CD4-positive, alpha-beta T cell (primary cell): ENCODE measurements at regions not wholly inside any gene's neighbourhood (a gene's known extent, or its start where the extent isn't known, plus 50 kb on each side); places are given as distances from the start of the nearest gene placed in this dataset.

Source experiments
- ATAC-seq: fragments of 200-7000 bp; cut with Tn5 transposase; one replicate; pipeline ENCODE4 v1.10.0; 2022; ENCODE audit warnings: mild to moderate bottlenecking; ENCODE audit not compliant: poor library complexity
- CTCF ChIA-PET: fragments of 350-600 bp; sonication (Branson Sonifier 250); formaldehyde crosslinking; loops from one replicate; lab custom pipeline; 2021; ENCODE audit warnings: antibody characterized with exemption, inconsistent platforms; lab: Charles Lee
- POLR2A ChIA-PET: fragments of 350-600 bp; sonication (Branson Sonifier 250); formaldehyde crosslinking; loops from one replicate; lab custom pipeline; 2021; ENCODE audit warnings: antibody characterized with exemption, inconsistent platforms; lab: Charles Lee
- DNase-seq, 14 experiments: peaks; one replicate each; pipeline ENCODE4 v3.0.0-alpha.2; 2013 to 2020; ENCODE audit warnings: mixed read lengths in 2 of 14
- H3K27ac ChIP-seq, 2 donors: one replicate each; pipeline versions ENCODE4 v1.5.1 to v1.7.0; 2013; ENCODE audit warnings: low read length in 2 of 2, low read depth in 1 of 2, mild to moderate bottlenecking in 1 of 2
- H3K27me3 ChIP-seq, 2 experiments: 1 replicate in 1 of 2; 2 replicates in 1 of 2; pipeline versions ENCODE4 v1.6.1 to v1.7.0; 2013; ENCODE audit warnings: low read length in 2 of 2, control low read depth in 1 of 2, mild to moderate bottlenecking in 1 of 2, moderate library complexity in 1 of 2; ENCODE audit not compliant: insufficient read depth in 2 of 2, control insufficient read depth in 1 of 2
- H3K36me3 ChIP-seq: one replicate; pipeline ENCODE4 v1.6.1; 2013; ENCODE audit warnings: low read length, control low read depth; ENCODE audit not compliant: insufficient read depth
- H3K4me1 ChIP-seq: one replicate; pipeline ENCODE4 v1.6.1; 2013; ENCODE audit warnings: low read length, control low read depth; ENCODE audit not compliant: insufficient read depth
- H3K4me3 ChIP-seq: one replicate; pipeline ENCODE4 v1.5.1; 2013; ENCODE audit warnings: mild to moderate bottlenecking, low read length, moderate library complexity
- H3K9me3 ChIP-seq, 2 experiments: 1 replicate in 1 of 2; 2 replicates in 1 of 2; pipeline versions ENCODE4 v1.6.1 to v1.7.0; 2013; ENCODE audit warnings: low read length in 2 of 2, mild to moderate bottlenecking in 2 of 2, control low read depth in 1 of 2, moderate library complexity in 1 of 2; ENCODE audit not compliant: control insufficient read depth in 1 of 2, insufficient read depth in 1 of 2
- H3K27ac Mint-ChIP-seq: one replicate; pipeline ENCODE4 v1.8.0; 2020; ENCODE audit warnings: mixed read lengths
- H3K27me3 Mint-ChIP-seq: one replicate; pipeline ENCODE4 v1.8.0; 2021; ENCODE audit warnings: mixed read lengths
- H3K36me3 Mint-ChIP-seq: one replicate; pipeline ENCODE4 v1.8.0; 2021; ENCODE audit warnings: low read depth, mixed read lengths
- H3K4me1 Mint-ChIP-seq: one replicate; pipeline ENCODE4 v1.8.0; 2021; ENCODE audit warnings: low read depth, mixed read lengths
- H3K4me3 Mint-ChIP-seq: one replicate; pipeline ENCODE4 v1.8.0; 2020; ENCODE audit warnings: mild to moderate bottlenecking, mixed read lengths
- H3K9me3 Mint-ChIP-seq: one replicate; pipeline ENCODE4 v1.8.0; 2020; ENCODE audit warnings: mixed read lengths
- CTCF ChIP-seq: fragments of 200-600 bp; IDR thresholded peaks from one replicate; pipeline ENCODE4 v1.8.0; 2022; ENCODE audit warnings: antibody characterized with exemption, mild to moderate bottlenecking
- intact Hi-C, 2 experiments: fragments of 100-400 bp; cut with DNase I in 1 of 2; cut with micrococcal nuclease in 1 of 2; formaldehyde crosslinking; loops; one replicate each; pipeline versions ENCODE4 v1.15.1 to v1.9.0; 2023 to 2025; cut with DNase I, micrococcal nuclease

- intact Hi-C loops, result no loop called here
Observed at GRCh38 chr16:60295451-60295850, 1561.3 kb upstream of the GOT2 start.

DNA sequence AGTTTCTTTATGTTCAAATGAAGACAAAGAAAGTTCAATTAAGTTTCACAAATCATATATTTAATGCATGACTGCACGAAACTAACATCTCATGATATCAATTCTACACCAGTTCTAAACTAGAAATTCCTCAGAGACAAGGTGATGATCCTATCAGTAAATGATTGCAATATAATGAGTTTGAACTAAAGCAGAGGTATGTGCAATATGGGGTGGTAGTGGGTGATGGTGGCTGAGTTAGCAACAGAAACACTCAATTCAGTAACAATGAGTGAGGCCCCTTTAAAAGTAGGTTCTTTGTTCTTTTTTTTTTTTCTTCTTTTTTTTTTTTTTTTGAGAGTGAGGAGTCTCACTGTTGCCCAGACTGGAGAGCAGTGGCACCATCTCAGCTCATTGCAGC lies 1551.7 kb upstream of the GOT2 start:
- ChIA-PET POLR2A (no interaction called here), CTCF (no interaction called here)
- Mint-ChIP-seq H3K4me3 (no peak overlapping the region), H3K9me3 (peaks cover 15% of the 10 kb centered on the region), H3K27ac (no peak overlapping the region), H3K27me3 (no peaks in the 10 kb centered on the region), H3K4me1 (no peaks in the 10 kb centered on the region), H3K36me3 (no peaks in the 10 kb centered on the region)
- Histone ChIP-seq H3K9me3 (peaks cover 0 to 5% of the 10 kb centered on the region in 2 experiments), H3K27me3 (no peaks in the 10 kb centered on the region), H3K27ac (no peak overlapping the region), H3K4me1 (no peaks in the 10 kb centered on the region), H3K36me3 (no peaks in the 10 kb centered on the region), H3K4me3 (no peak overlapping the region)
- DNase-seq, result no peak
- no peak for ATAC-seq
- intact Hi-C loops, result no loop called here
- no peak for TF ChIP-seq CTCF

More at GRCh38 chr16:60295451-60295850, 1561.3 kb upstream of the GOT2 start:
- Mint-ChIP-seq H3K4me3 (no peak overlapping the region), H3K27me3 (no peaks in the 10 kb centered on the region), H3K27ac (no peak overlapping the region), H3K4me1 (no peaks in the 10 kb centered on the region), H3K9me3 (peaks cover 4% of the 10 kb centered on the region), H3K36me3 (no peaks in the 10 kb centered on the region)
- TF ChIP-seq CTCF, result no peak
- H3K36me3 ChIP-seq, result no peaks in the 10 kb centered on the region
- no peaks in the 10 kb centered on the region for H3K4me1 ChIP-seq
- no peak overlapping the region for H3K27ac ChIP-seq
- DNase-seq (no peak), ATAC-seq (no peak)
- no peak overlapping the region for H3K4me3 ChIP-seq
- H3K9me3 ChIP-seq, result peaks cover 0 to 3% of the 10 kb centered on the region in 2 experiments
- CTCF ChIA-PET, result no interaction called here
- POLR2A ChIA-PET, result no interaction called here
- no peaks in the 10 kb centered on the region for H3K27me3 ChIP-seq

DNA sequence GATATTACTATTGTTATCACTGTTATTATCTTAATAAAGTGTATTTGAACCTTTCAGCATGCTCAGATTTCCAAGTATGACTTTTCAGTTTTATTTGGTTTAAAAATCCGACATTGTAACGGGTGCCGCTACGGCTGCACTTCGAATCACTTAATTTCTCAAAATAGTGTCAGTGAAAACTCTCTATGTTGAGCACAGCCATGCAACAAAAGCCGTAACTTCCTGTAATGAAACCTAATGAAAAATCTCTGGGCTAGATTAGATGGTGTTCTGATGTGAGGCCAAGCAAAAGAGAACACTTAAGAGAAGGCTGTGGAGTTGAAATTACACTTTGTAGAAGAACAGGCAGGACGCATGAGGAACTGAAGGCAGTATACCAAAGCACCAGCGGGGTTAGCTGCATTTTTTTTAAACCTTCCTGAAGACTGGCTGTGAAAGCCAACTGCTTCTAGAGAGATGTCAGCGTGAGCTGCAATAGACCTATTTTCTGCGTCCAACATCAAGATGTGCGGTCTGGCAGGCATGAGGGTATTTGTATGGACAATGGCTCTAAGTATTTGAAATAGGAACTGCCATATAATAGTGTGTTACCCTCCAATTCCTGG lies 1545.0 kb upstream of the GOT2 start:
- Histone ChIP-seq H3K4me3 (no peak overlapping the region), H3K4me1 (no peaks in the 10 kb centered on the region), H3K27me3 (no peaks in the 10 kb centered on the region), H3K36me3 (no peaks in the 10 kb centered on the region), H3K27ac (no peak overlapping the region), H3K9me3 (no peaks in the 10 kb centered on the region)
- H3K36me3 Mint-ChIP-seq, result no peaks in the 10 kb centered on the region
- CTCF ChIA-PET, result no interaction called here
- H3K27me3 Mint-ChIP-seq, result no peaks in the 10 kb centered on the region
- POLR2A ChIA-PET, result no interaction called here
- H3K4me3 Mint-ChIP-seq, result no peak overlapping the region
- DNase-seq (no peak), ATAC-seq (no peak)
- peaks cover 14% of the 10 kb centered on the region for H3K9me3 Mint-ChIP-seq
- H3K4me1 Mint-ChIP-seq, result no peaks in the 10 kb centered on the region
- no peak for TF ChIP-seq CTCF
- no peak overlapping the region for H3K27ac Mint-ChIP-seq
- intact Hi-C loops, result no loop called here
